ELR (cell line): ENCODE measurements at regions not wholly inside any gene's neighbourhood (a gene's known extent, or its start where the extent isn't known, plus 50 kb on each side); places are given as distances from the start of the nearest gene placed in this dataset.

Experiments
- DNase-seq: peaks from one replicate; pipeline ENCODE4 v3.0.0-alpha.2; 2015; ENCODE audit warnings: low read depth

DNA sequence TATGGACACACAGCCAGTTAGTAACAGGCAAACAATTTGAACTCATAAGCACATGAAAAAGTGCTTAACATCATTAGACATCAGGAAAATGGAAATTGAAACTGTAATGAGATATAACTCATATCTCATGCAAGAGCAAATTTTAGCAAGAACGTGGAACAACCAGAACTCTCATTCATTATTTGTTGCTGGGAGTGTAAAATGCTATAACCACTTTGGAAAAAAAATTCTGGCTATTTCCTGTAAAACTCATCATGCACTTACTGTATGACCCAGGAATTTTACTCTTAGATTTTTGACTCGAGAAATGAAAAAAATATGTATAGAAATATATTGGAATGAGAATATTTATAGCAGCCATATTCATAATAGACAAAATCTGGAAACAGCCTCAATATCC, 205.7 kb upstream of the PUM3 start:
- DNase-seq = no peak

- no peak for DNase-seq
Measured at GRCh38 chr9:3047912-3048311, 204.0 kb upstream of the PUM3 start.

GRCh38 chr9:3045153-3045552, 201.3 kb upstream of the PUM3 start:
- no peak for DNase-seq

- peak; percentile 48 for DNase-seq
Measured at GRCh38 chr9:3043369-3043768, 199.5 kb upstream of the PUM3 start.

DNA sequence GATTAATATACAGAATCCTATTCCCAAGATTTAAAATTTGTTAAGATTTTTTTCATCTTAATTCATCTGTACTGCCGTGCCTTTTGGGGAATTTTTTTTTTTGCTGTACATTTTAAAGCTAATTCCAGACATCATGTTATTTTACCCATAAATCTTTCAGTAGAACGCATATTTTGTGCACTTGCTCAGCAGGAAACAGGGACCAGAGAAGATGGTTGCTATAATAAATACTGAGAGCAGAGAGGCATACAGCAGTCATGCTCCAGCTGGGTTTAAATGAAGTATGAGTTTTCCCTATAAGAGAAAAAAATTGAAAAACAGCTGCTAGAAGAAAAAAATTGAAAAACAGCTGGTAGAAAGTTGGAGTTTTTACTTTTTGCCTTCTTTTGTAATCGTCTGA, 196.9 kb upstream of the PUM3 start:
- peak; percentile 16 for DNase-seq

DNA sequence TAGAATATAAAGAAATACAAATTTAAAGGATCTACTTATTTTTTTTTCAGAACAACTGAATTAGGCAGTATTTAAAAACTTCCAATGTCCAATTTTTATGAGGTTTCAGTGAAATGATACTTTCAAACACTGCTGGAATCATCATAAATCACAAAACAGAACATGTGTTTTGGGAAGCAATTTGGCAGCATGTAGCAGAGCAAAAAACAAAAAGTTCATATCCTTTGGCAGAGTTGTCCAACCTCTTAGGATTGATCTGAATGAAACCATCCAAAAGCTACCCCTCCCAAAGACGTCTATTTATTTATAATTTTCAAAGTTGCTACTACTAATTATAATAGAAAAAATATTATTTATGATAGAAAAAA, 192.4 kb upstream of the PUM3 start:
- DNase-seq = no peak

GRCh38 chr9:3035579-3036332, 191.9 kb upstream of the PUM3 start:
- DNase-seq = no peak

DNA sequence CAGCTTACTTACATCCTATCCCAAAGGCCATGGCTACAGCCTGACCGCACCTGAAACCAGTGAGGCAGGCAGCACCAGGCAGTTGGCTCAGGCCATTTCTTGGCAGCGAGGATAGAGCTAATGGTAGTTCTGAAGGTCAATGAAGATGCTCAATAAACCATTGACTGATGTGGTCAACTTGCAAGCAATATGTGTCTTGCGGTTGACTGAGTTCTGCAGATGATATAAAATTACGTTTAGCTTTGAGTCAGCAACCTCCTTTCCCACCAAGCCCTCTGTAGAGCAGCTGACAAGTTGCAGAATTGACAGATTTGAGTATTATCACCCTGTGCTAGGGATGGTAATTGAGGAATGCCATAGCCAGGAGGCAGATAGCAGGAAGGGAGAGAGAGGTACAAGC, 189.0 kb upstream of the PUM3 start:
- DNase-seq = no peak

DNA sequence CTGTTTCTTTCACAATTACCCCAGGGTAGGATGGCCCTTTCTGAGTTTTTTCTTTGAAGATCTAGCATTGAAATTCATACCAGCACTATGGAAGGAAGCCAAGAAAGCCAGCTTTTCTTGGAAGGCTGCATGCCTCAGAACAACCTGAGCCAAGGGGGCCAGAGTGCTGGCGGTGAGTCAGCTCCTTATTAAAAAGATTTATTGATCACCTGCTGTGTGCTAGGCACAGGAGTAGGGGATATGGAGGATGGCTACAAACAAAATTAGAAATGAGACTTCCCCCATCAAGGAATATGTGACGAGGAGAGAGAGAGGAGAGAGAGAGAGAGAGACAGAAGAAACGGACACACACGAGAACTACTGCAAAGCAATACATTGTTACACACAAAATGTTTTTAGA, 184.6 kb upstream of the PUM3 start:
- no peak for DNase-seq

GRCh38 chr9:3027210-3027609, 183.3 kb upstream of the PUM3 start:
- no peak for DNase-seq

DNA sequence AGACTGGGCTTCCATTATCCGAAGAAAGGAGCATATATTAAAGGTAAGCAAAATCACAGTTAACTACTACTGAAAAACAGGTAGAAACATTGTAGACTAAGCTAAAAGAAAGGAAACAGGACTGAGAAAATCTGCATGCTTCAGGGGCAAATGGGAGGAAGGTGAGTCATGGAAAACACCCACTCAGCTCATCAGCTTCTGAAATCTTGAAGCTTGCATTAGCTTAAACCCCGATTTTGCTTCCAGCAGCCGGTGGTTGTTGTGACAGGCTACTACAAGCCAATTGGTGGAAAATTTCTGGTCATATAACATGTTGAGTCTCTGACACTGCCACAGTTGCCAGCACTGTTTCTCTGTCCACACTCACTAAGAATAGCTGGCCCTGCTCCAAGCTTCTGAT, 179.6 kb upstream of the PUM3 start:
- no peak for DNase-seq

DNA sequence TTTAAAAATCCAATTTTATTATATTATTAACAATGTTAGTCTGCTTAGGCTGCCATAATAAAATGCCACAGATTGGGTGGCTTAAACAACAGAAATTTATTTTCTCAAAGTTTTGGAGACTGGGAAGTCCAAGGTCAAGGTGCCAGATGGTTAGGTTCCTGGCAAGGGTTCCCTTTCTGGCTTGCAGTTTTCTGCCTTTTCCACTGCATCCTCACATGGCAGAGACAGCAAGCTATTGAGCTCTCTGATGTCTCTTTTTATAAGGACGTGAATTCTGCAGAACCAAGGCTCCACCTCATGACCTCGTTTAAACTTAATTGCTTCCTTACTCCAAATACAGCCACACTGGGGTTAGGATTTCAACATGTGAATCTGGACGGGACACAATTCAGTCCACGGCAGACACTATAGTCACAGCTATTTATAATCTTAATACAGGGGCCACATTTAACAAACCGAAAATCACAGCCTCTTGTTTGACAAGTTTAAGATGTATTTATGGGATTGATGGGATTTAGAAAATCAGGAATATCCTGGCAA, 174.9 kb upstream of the PUM3 start:
- no peak for DNase-seq

GRCh38 chr9:3018071-3018470, 174.2 kb upstream of the PUM3 start:
- no peak for DNase-seq

- no peak for DNase-seq
Measured at GRCh38 chr9:3014178-3014577, 170.3 kb upstream of the PUM3 start.

GRCh38 chr9:3012842-3013241, 168.9 kb upstream of the PUM3 start:
- DNase-seq = no peak

DNA sequence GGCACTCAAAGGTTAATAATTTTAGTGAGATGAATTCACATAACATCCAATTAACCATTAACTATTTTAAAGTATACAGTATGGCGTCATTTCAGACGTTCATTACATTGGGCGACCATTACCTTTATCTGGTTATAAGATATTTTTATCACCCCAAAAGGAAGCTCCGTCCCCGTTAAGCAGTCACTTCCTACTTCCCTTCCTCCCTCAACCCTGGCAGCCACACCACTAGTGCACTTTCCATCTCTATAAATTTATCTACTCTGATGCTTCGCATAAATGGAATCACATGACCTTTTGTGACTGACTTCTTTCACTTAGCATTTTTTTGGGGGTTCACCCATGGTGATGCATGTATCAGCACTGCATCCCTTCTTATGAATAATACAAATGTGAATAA, 168.3 kb upstream of the PUM3 start:
- DNase-seq = no peak

DNA sequence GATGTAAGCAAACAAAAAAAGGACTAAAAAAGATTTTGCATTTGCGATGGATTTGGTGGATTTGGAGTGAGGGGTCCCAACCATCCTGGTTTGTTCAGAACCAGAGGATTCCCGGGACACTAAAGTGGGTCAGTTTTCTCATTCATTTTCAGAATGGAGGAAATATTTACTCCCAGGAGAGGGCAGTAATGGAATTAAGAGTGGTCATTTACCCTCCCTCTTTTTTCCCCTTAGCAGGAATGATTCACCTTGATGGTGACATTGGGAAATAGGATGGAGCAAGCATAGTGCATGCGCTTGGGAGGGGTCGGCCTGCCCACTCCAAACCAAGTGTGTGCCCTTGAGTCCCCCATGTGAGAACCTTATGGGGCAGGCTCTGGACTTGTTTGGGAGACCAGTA, 164.2 kb upstream of the PUM3 start:
- DNase-seq = peak; percentile 10

DNA sequence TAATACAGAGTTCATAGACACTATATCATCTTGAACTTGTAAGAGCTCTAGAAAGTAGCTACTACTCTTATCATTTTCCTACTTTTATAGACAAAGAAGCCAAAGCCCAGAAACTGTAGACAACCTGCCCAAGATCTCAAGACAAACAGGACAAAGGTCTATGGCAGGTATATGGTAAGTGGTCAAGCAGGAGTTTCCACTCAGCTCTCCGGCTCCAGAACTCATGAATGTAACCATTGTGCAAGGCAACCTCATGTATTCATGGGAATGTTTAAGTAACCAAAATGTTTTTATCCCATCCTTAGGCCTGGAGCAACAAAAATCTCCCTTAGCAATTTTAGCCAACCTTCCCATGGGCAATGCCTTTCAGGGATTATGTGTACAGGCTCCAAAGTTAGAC, 163.4 kb upstream of the PUM3 start:
- DNase-seq = no peak

DNA sequence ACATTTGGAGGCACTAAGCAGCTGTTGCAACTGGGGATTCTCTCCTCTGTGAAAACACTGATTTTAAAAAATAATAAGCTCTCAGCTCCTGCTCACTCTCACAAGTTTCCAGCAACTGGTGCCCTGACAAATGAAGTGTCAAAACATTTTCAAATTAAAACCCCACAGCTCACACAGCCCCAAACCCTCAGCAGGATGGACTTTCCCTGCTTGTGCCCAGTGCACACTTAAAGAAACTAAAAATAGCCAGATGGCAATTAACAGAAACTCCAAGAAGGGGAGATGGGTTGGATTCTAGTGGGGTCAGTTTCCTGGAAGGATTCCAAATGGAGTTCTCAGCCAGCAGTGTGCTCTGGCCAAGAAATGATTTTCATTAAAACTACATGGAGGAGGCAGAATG, 163.0 kb upstream of the PUM3 start:
- DNase-seq = no peak

- DNase-seq = no peak
Measured at GRCh38 chr9:3004572-3004971, 160.7 kb upstream of the PUM3 start.

DNA sequence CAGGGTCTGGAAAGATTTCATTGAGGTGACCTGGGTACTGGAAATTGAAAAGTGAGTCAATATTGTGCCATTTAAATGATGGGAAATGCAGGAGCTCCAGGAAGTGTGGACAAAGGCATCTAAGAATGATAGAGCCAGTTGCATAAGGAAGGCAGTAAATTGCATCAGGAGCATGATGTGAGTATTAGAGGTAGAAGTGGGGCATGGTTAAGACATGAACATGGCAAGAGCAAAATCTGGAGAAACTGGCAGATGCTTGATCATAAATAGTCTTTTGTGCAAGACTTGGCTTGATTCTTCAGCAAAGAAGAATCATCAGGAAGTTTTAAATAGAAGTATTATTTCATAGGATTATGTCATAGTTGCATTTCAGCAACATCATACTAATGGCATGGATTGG, 157.4 kb upstream of the PUM3 start:
- no peak for DNase-seq

DNA sequence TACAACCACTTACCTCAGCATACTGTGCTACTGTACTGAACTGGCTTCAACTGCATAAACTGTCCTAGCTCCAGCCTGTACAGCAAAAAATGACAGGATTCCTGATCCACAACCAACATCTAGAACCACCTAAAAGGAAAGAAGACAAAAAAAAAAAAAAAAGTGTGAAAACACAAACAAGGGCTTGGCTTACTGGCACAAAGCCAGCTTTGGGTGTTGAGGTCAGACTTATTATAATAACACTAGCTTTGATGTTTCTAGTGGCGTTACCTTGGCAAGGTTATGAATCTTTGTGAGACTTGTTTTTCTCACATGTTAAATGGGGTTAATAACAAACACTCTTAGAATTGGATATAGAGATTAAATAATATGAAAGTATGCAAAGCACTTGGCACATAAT, 148.5 kb upstream of the PUM3 start:
- no peak for DNase-seq

DNA sequence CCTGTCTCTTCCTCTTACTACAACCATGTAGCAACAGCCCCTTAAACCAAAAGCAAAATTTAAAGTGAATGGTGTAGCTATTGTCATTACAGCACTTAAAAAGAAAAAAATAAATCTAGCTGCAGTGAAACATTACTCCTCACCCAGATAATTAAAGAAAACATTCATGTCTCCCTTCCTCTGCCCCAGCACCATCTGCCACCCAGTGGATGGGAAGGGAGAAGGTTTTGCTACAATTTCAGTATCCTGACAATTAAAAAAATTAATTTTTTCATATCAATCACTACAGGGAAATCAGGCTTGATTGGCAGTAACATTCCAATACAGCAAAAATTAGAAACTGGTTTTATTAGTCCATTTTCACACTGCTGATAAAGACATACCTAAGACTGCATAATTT, 147.4 kb upstream of the PUM3 start:
- DNase-seq = no peak

- DNase-seq = no peak
Measured at GRCh38 chr9:2987679-2988078, 143.8 kb upstream of the PUM3 start.
